Motor neuron (in vitro differentiated cells): ENCODE measurements at regions not wholly inside any gene's neighbourhood (a gene's known extent, or its start where the extent isn't known, plus 50 kb on each side); places are given as distances from the start of the nearest gene placed in this dataset.

Experiments used
- ATAC-seq, 8 experiments: fragments of 200-7000 bp; cut with Tn5 transposase; replicated peaks in 6 of 8; 2 replicates each; pipeline ENCODE4 v1.8.0; 2021; ENCODE audit warnings: mild to moderate bottlenecking in 8 of 8, moderate library complexity in 8 of 8
- H3K27ac ChIP-seq, 2 donors: fragments of 250-450 bp; sonication (Bioruptor Pico); 2 replicates each; pipeline ENCODE4 v1.9.0; 2021; ENCODE audit warnings: antibody characterized with exemption in 2 of 2, mild to moderate bottlenecking in 2 of 2, moderate library complexity in 1 of 2
- H3K4me1 ChIP-seq, 2 donors: fragments of 250-450 bp; sonication (Bioruptor Pico); replicated peaks in 1 of 2; 2 replicates each; pipeline ENCODE4 v1.6.1; 2021; ENCODE audit warnings: antibody characterized with exemption in 2 of 2, mild to moderate bottlenecking in 2 of 2, moderate library complexity in 1 of 2
- H3K4me3 ChIP-seq, 5 donors: fragments of 250-450 bp; sonication (Bioruptor Pico); 2 replicates each; pipeline ENCODE4 v1.9.0; 2021; ENCODE audit warnings: antibody characterized with exemption in 5 of 5, mild to moderate bottlenecking in 5 of 5, moderate library complexity in 4 of 5
- WGBS, 10 experiments: fragments of 450-650 bp; shearing (Covaris generic); methylation state at CpG; one replicate each; pipeline ENCODE4 v1.0.0; 2022; 5-methylcytosine and 5-hydroxymethylcytosine counted together
- in situ Hi-C, 9 experiments: fragments of 400-800 bp; cut with MboI; loops; one replicate each; pipeline ENCODE4 v1.15.0; 2021; ENCODE audit warnings: low sequenced_read_pairs in 9 of 9, low pct_unique_long_range_greater_than_20kb in 2 of 9; ENCODE audit not compliant: unreplicated experiment in 9 of 9

GRCh38 chr7:22651534-22652243, 75.3 kb upstream of the IL6 start:
- in situ Hi-C loops, result no loop called here
- 15 to 89% (median 53%) methylated on average over 1 to 5 of the region's 5 CpGs; no CpG with 5 or more reads in 2 of the 10 experiments for WGBS, 10 experiments
- H3K27ac ChIP-seq, result no peak overlapping the region
- peaks cover 7 to 11% of the 10 kb centered on the region in 2 donors for H3K4me1 ChIP-seq
- ATAC-seq, result peak in 3 of 8 experiments; percentile 9 to 35 (median 21)
- H3K4me3 ChIP-seq, result no peak overlapping the region

- ATAC-seq, result no peak
- WGBS, 10 experiments, result 67 to 100% (median 98%) methylated on average over 1 to 3 of the region's 4 CpGs
- H3K4me1 ChIP-seq, result peaks cover 7 to 11% of the 10 kb centered on the region in 2 donors
- in situ Hi-C loops, result no loop called here
- H3K27ac ChIP-seq, result no peak overlapping the region
- no peak overlapping the region for H3K4me3 ChIP-seq
These were observed 76.0 kb upstream of the IL6 start for GRCh38 chr7:22651036-22651435.

- in situ Hi-C loops, result no loop called here
- 50 to 100% (median 75%) methylated on average over 1 to 3 of the region's 3 CpGs; no CpG with 5 or more reads in 1 of the 10 experiments for WGBS, 10 experiments
- Histone ChIP-seq H3K4me3 (no peak overlapping the region), H3K27ac (no peak overlapping the region), H3K4me1 (peaks cover 5 to 11% of the 10 kb centered on the region in 2 donors)
- no peak for ATAC-seq
These were observed 77.3 kb upstream of the IL6 start for GRCh38 chr7:22649686-22650085.

GRCh38 chr7:22647451-22648257, 79.3 kb upstream of the IL6 start:
- no peak for ATAC-seq
- 32 to 100% (median 79%) methylated on average over 1 to 3 of the region's 3 CpGs; no CpG with 5 or more reads in 1 of the 10 experiments for WGBS, 10 experiments
- Histone ChIP-seq H3K4me1 (no peaks in the 10 kb centered on the region), H3K4me3 (no peak overlapping the region), H3K27ac (no peak overlapping the region)
- in situ Hi-C loops, result no loop called here

GRCh38 chr7:22645418-22646181, 81.4 kb upstream of the IL6 start:
- no peak overlapping the region for H3K27ac ChIP-seq
- in situ Hi-C loops, result no loop called here
- no peak for ATAC-seq
- no peak overlapping the region for H3K4me3 ChIP-seq
- no peaks in the 10 kb centered on the region for H3K4me1 ChIP-seq

GRCh38 chr7:22642454-22642853, 84.5 kb upstream of the IL6 start:
- in situ Hi-C loops, result no loop called here

GRCh38 chr7:22640269-22640668, 86.7 kb upstream of the IL6 start:
- H3K27ac ChIP-seq, result no peak overlapping the region
- H3K4me3 ChIP-seq, result no peak overlapping the region
- no peak for ATAC-seq
- in situ Hi-C loops, result no loop called here
- 84 to 100% (median 93%) methylated on average over 3 to 8 of the region's 8 CpGs for WGBS, 10 experiments
- H3K4me1 ChIP-seq, result no peaks in the 10 kb centered on the region

More at GRCh38 chr7:22642454-22642853, 84.5 kb upstream of the IL6 start:
- no peaks in the 10 kb centered on the region for H3K4me1 ChIP-seq
- no peak overlapping the region for H3K4me3 ChIP-seq
- H3K27ac ChIP-seq, result no peak overlapping the region
- ATAC-seq, result no peak

- no peaks in the 10 kb centered on the region for H3K4me1 ChIP-seq
- H3K27ac ChIP-seq, result no peak overlapping the region
- in situ Hi-C loops, result no loop called here
- ATAC-seq, result peak in 3 of 8 experiments; percentile 80 to 95 (median 84)
- no peak overlapping the region for H3K4me3 ChIP-seq
- WGBS, 10 experiments, result 21 to 69% (median 56%) methylated on average over 1 to 4 of the region's 4 CpGs; no CpG with 5 or more reads in 1 of the 10 experiments
These were observed 87.6 kb upstream of the IL6 start for GRCh38 chr7:22639396-22639795.

- in situ Hi-C loops, result no loop called here
- H3K27ac ChIP-seq, result no peak overlapping the region
- H3K4me1 ChIP-seq, result no peaks in the 10 kb centered on the region
- 0 to 67% (median 49%) methylated on average over 1 of the region's 1 CpG; no CpG with 5 or more reads in 6 of the 10 experiments for WGBS, 10 experiments
- H3K4me3 ChIP-seq, result no peak overlapping the region
- no peak for ATAC-seq
These were observed 91.7 kb upstream of the IL6 start for GRCh38 chr7:22635349-22635748.

GRCh38 chr7:22633954-22634474, 93.0 kb upstream of the IL6 start:
- no peak overlapping the region for H3K4me3 ChIP-seq
- peak in 1 of 8 experiments; percentile 32 for ATAC-seq
- WGBS, 10 experiments, result 11 to 100% (median 56%) methylated on average over 1 to 3 of the region's 3 CpGs; no CpG with 5 or more reads in 1 of the 10 experiments
- no peaks in the 10 kb centered on the region for H3K4me1 ChIP-seq
- no peak overlapping the region for H3K27ac ChIP-seq
- in situ Hi-C loops, result no loop called here

GRCh38 chr7:22633286-22633953, 93.6 kb upstream of the IL6 start:
- 14 to 100% (median 60%) methylated on average over 1 to 2 of the region's 2 CpGs; no CpG with 5 or more reads in 1 of the 10 experiments for WGBS, 10 experiments
- Histone ChIP-seq H3K4me3 (no peak overlapping the region), H3K27ac (no peak overlapping the region), H3K4me1 (no peaks in the 10 kb centered on the region)
- ATAC-seq, result no peak
- in situ Hi-C loops, result no loop called here

GRCh38 chr7:22632674-22633073, 94.3 kb upstream of the IL6 start:
- in situ Hi-C loops, result no loop called here
- no peak overlapping the region for H3K4me3 ChIP-seq
- ATAC-seq, result no peak

More at GRCh38 chr7:22632674-22633073, 94.3 kb upstream of the IL6 start:
- Histone ChIP-seq H3K27ac (no peak overlapping the region), H3K4me1 (no peaks in the 10 kb centered on the region)
- 44 to 92% (median 78%) methylated on average over 1 to 2 of the region's 2 CpGs; no CpG with 5 or more reads in 2 of the 10 experiments for WGBS, 10 experiments
